SK-N-SH treated with all-trans-retinoic acid at 6 μM for 48 hours (cell line): ENCODE measurements at regions not wholly inside any gene's neighbourhood (a gene's known extent, or its start where the extent isn't known, plus 50 kb on each side); places are given as distances from the start of the nearest gene placed in this dataset.

ENCODE experiments used
- ATAC-seq: fragments of 200-7000 bp; cut with Tn5 transposase; 3 replicates; pipeline ENCODE4 v1.9.1; 2020; ENCODE audit warnings: mild to moderate bottlenecking, moderate library complexity
- ARNTL ChIP-seq: fragments of 450-650 bp; formaldehyde crosslinking; IDR thresholded peaks from 2 replicates; pipeline ENCODE4 v1.5.0; 2020; ENCODE audit warnings: low read depth, mild to moderate bottlenecking, moderate library complexity, borderline replicate concordance
- BACH2 ChIP-seq: fragments of 250-450 bp; sonication (Bioruptor Pico); IDR thresholded peaks from 2 replicates; pipeline ENCODE4 v1.9.0; 2021; ENCODE audit warnings: mild to moderate bottlenecking, borderline replicate concordance
- CREB5 ChIP-seq: fragments of 250-450 bp; sonication (Bioruptor Pico); IDR thresholded peaks from 2 replicates; pipeline ENCODE4 v1.5.1; 2020; ENCODE audit warnings: low read depth, mild to moderate bottlenecking, moderate library complexity
- CSDC2 ChIP-seq: fragments of 250-450 bp; sonication (Bioruptor Pico); IDR thresholded peaks from 2 replicates; pipeline ENCODE4 v1.5.0; 2020; ENCODE audit warnings: mild to moderate bottlenecking, moderate library complexity
- CSRNP3 ChIP-seq: fragments of 250-450 bp; sonication (Bioruptor Pico); IDR thresholded peaks from 2 replicates; pipeline ENCODE4 v1.5.1; 2021; ENCODE audit warnings: mild to moderate bottlenecking, moderate library complexity
- ESRRG ChIP-seq: fragments of 250-450 bp; sonication (Bioruptor Pico); IDR thresholded peaks from 2 replicates; pipeline ENCODE4 v1.6.1; 2021; ENCODE audit warnings: mild to moderate bottlenecking
- GLIS3 ChIP-seq: fragments of 250-450 bp; sonication (Bioruptor Pico); IDR thresholded peaks from 2 replicates; pipeline ENCODE4 v1.5.0; 2020; ENCODE audit warnings: mild to moderate bottlenecking, moderate library complexity
- ISL1 ChIP-seq: fragments of 250-450 bp; sonication (Bioruptor Pico); IDR thresholded peaks from 2 replicates; pipeline ENCODE4 v2.1.2; 2022; ENCODE audit warnings: mild to moderate bottlenecking, moderate library complexity
- OSR1 ChIP-seq: fragments of 250-450 bp; sonication (Bioruptor Pico); IDR thresholded peaks from 2 replicates; pipeline ENCODE4 v1.8.0; 2022; ENCODE audit warnings: moderate library complexity, mild to moderate bottlenecking, inconsistent platforms
- PATZ1 ChIP-seq: fragments of 250-450 bp; sonication (Bioruptor Pico); IDR thresholded peaks from 2 replicates; pipeline ENCODE4 v1.8.0; 2020; ENCODE audit warnings: mild to moderate bottlenecking, moderate library complexity, borderline replicate concordance
- POU6F1 ChIP-seq: fragments of 250-450 bp; sonication (Bioruptor Pico); IDR thresholded peaks from 2 replicates; pipeline ENCODE4 v1.8.0; 2021; ENCODE audit warnings: low read depth, mild to moderate bottlenecking, moderate library complexity, borderline replicate concordance
- PPARA ChIP-seq: fragments of 250-450 bp; sonication (Bioruptor Pico); IDR thresholded peaks from 2 replicates; pipeline ENCODE4 v1.5.0; 2020; ENCODE audit warnings: mild to moderate bottlenecking, borderline replicate concordance
- RARB ChIP-seq: fragments of 250-450 bp; sonication (Bioruptor Pico); IDR thresholded peaks from 2 replicates; pipeline ENCODE4 v1.8.0; 2021; ENCODE audit warnings: mild to moderate bottlenecking, moderate library complexity
- SNAI2 ChIP-seq: fragments of 250-450 bp; sonication (Bioruptor Pico); IDR thresholded peaks from 2 replicates; pipeline ENCODE4 v1.5.0; 2020; ENCODE audit warnings: mild to moderate bottlenecking, moderate library complexity
- TCF4 ChIP-seq: fragments of 250-450 bp; sonication (Bioruptor Pico); IDR thresholded peaks from 2 replicates; pipeline ENCODE4 v1.8.0; 2021; ENCODE audit warnings: mild to moderate bottlenecking, moderate library complexity, borderline replicate concordance
- TOX ChIP-seq: fragments of 250-450 bp; sonication (Bioruptor Pico); IDR thresholded peaks from 2 replicates; pipeline ENCODE4 v1.8.0; 2021; ENCODE audit warnings: mild to moderate bottlenecking, moderate library complexity, borderline replicate concordance
- TSHZ2 ChIP-seq: fragments of 250-450 bp; sonication (Bioruptor Pico); IDR thresholded peaks from 2 replicates; pipeline ENCODE4 v1.5.0; 2020; ENCODE audit warnings: mild to moderate bottlenecking, moderate library complexity
- ZC3H10 ChIP-seq: fragments of 250-450 bp; sonication (Bioruptor Pico); IDR thresholded peaks from 2 replicates; pipeline ENCODE4 v1.5.1; 2021; ENCODE audit warnings: mild to moderate bottlenecking, moderate library complexity
- ZFP3 ChIP-seq: fragments of 250-450 bp; sonication (Bioruptor Pico); IDR thresholded peaks from 2 replicates; pipeline ENCODE4 v1.5.0; 2020; ENCODE audit warnings: mild to moderate bottlenecking, moderate library complexity
- ZFP30 ChIP-seq: fragments of 450-650 bp; formaldehyde crosslinking; IDR thresholded peaks from 2 replicates; pipeline ENCODE4 v1.5.0; 2022; ENCODE audit warnings: mild to moderate bottlenecking, moderate library complexity
- ZNF565 ChIP-seq: fragments of 450-650 bp; formaldehyde crosslinking; conservative IDR thresholded peaks from 2 replicates; pipeline ENCODE4 v1.5.0; 2020; ENCODE audit warnings: low read depth, mild to moderate bottlenecking, moderate library complexity
- ZNF70 ChIP-seq: fragments of 450-650 bp; formaldehyde crosslinking; IDR thresholded peaks from 2 replicates; pipeline ENCODE4 v1.5.0; 2020; ENCODE audit warnings: mild to moderate bottlenecking, moderate library complexity
- ZNF8 ChIP-seq: fragments of 450-650 bp; formaldehyde crosslinking; IDR thresholded peaks from 2 replicates; pipeline ENCODE4 v1.5.0; 2020; ENCODE audit warnings: mild to moderate bottlenecking, moderate library complexity

GRCh38 chr6:96743496-96743895 lies 93.8 kb downstream of the GPR63 start:
- 0 out of 3 replicates have a peak, but pooled peaks have one; percentile 19 for ATAC-seq
- TF ChIP-seq PATZ1 (CRISPR knock-in tag) = no peak
- no peak for TF ChIP-seq RARB (CRISPR knock-in tag)
- no peak for TF ChIP-seq ZC3H10 (CRISPR knock-in tag)
- no peak for TF ChIP-seq ZFP30
- TF ChIP-seq ISL1 (CRISPR knock-in tag) = no peak
- no peak for TF ChIP-seq POU6F1
- no peak for TF ChIP-seq TOX (CRISPR knock-in tag)
- no peak for TF ChIP-seq GLIS3 (CRISPR knock-in tag)
- no peak for TF ChIP-seq OSR1 (CRISPR knock-in tag)
- no peak for TF ChIP-seq ZNF8
- TF ChIP-seq CREB5 (CRISPR knock-in tag) = no peak
- TF ChIP-seq, all 23 proteins: peak for 0

- TF ChIP-seq TSHZ2 (CRISPR knock-in tag) (peak; percentile 52; the same call in 1 of the 2 replicates), ZNF8 (no peak), ARNTL (CRISPR knock-in tag) (no peak), TOX (CRISPR knock-in tag) (no peak), TCF4 (CRISPR knock-in tag) (peak; percentile 39; the same call in 1 of the 2 replicates)
- no peak for ATAC-seq
Measured at GRCh38 chr6:96742702-96743101, 94.6 kb downstream of the GPR63 start.

GRCh38 chr6:96735332-96735731 lies 101.9 kb downstream of the GPR63 start:
- TF ChIP-seq POU6F1 (no peak), ZFP30 (no peak), CSDC2 (CRISPR knock-in tag) (no peak), TSHZ2 (CRISPR knock-in tag) (no peak), CREB5 (CRISPR knock-in tag) (no peak), ZFP3 (no peak), ZC3H10 (CRISPR knock-in tag) (no peak), ZNF565 (no peak), TOX (CRISPR knock-in tag) (no peak), ZNF70 (CRISPR knock-in tag) (no peak), SNAI2 (CRISPR knock-in tag) (no peak), GLIS3 (CRISPR knock-in tag) (no peak), ISL1 (CRISPR knock-in tag) (no peak), RARB (CRISPR knock-in tag) (no peak), CSRNP3 (CRISPR knock-in tag) (no peak), PPARA (no peak), BACH2 (no peak), ESRRG (CRISPR knock-in tag) (no peak), OSR1 (CRISPR knock-in tag) (no peak), ZNF8 (no peak)
- no peak for ATAC-seq
